GM23338 (cell line): ENCODE measurements at regions not wholly inside any gene's neighbourhood (a gene's known extent, or its start where the extent isn't known, plus 50 kb on each side); places are given as distances from the start of the nearest gene placed in this dataset.

ENCODE experiments used
- CREB1 ChIP-seq: fragments of 250-450 bp; sonication (Bioruptor Pico); IDR thresholded peaks from 2 replicates; pipeline ENCODE4 v1.5.0; 2020; ENCODE audit warnings: low read depth, mild to moderate bottlenecking, moderate library complexity
- EZH2 ChIP-seq: fragments of 200-600 bp; sonication (generic); IDR thresholded peaks from one replicate; pipeline ENCODE4 v1.8.0; 2017; ENCODE audit warnings: antibody characterized with exemption, mild to moderate bottlenecking, low read depth; ENCODE audit not compliant: unreplicated experiment
- EZH2phosphoT487 ChIP-seq: fragments of 200-600 bp; sonication (generic); IDR thresholded peaks from one replicate; pipeline ENCODE4 v1.8.1; 2018; ENCODE audit warnings: antibody characterized with exemption; ENCODE audit not compliant: unreplicated experiment
- JUNB ChIP-seq: IDR thresholded peaks from one replicate; pipeline ENCODE4 v1.6.1; 2016; ENCODE audit warnings: antibody characterized with exemption; ENCODE audit not compliant: unreplicated experiment
- ZNF114 ChIP-seq: fragments of 250-450 bp; sonication (Bioruptor Pico); IDR thresholded peaks from 2 replicates; pipeline ENCODE4 v1.5.0; 2020; ENCODE audit warnings: mild to moderate bottlenecking, moderate library complexity
- TF ChIP-seq, protein P1 (sequence below): IDR thresholded peaks from one replicate; pipeline ENCODE4 v1.6.1; 2018; ENCODE audit warnings: antibody characterized with exemption; ENCODE audit not compliant: unreplicated experiment
- TF ChIP-seq, protein P2 (sequence below), 2 experiments: fragments of 200-600 bp in 1 of 2; sonication (generic) in 1 of 2; conservative IDR thresholded peaks; 2 replicates each; pipeline versions ENCODE4 v1.5.1 to v1.6.1; 2016 to 2017; ENCODE audit warnings: antibody characterized with exemption in 2 of 2, low read depth in 2 of 2, mild to moderate bottlenecking in 2 of 2, moderate library complexity in 1 of 2

DNA sequence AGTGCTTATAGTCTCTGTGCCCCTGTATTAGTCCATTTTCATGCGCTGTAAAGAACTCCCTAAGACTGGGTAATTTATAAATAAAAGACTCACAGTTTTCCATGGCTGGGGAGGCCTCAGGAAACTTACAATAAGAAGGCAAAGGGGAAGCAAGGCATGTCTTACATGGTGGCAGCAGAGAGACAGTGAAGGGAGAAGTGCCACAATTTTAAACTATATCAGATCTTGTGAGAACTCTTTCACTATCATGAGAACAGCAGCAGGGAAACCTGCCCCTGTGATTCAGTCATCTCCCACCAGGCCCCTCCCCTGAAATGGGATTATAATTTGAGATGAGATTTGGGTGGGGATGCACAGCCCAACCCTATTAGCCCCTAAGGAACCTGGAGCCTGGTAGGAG is 243.2 kb downstream of the EDEM1 start:
- TF ChIP-seq JUNB, result no peak
- no peak for TF ChIP-seq EZH2
- TF ChIP-seq, protein P1, sequence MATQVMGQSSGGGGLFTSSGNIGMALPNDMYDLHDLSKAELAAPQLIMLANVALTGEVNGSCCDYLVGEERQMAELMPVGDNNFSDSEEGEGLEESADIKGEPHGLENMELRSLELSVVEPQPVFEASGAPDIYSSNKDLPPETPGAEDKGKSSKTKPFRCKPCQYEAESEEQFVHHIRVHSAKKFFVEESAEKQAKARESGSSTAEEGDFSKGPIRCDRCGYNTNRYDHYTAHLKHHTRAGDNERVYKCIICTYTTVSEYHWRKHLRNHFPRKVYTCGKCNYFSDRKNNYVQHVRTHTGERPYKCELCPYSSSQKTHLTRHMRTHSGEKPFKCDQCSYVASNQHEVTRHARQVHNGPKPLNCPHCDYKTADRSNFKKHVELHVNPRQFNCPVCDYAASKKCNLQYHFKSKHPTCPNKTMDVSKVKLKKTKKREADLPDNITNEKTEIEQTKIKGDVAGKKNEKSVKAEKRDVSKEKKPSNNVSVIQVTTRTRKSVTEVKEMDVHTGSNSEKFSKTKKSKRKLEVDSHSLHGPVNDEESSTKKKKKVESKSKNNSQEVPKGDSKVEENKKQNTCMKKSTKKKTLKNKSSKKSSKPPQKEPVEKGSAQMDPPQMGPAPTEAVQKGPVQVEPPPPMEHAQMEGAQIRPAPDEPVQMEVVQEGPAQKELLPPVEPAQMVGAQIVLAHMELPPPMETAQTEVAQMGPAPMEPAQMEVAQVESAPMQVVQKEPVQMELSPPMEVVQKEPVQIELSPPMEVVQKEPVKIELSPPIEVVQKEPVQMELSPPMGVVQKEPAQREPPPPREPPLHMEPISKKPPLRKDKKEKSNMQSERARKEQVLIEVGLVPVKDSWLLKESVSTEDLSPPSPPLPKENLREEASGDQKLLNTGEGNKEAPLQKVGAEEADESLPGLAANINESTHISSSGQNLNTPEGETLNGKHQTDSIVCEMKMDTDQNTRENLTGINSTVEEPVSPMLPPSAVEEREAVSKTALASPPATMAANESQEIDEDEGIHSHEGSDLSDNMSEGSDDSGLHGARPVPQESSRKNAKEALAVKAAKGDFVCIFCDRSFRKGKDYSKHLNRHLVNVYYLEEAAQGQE, result no peak
- TF ChIP-seq, protein P2, sequence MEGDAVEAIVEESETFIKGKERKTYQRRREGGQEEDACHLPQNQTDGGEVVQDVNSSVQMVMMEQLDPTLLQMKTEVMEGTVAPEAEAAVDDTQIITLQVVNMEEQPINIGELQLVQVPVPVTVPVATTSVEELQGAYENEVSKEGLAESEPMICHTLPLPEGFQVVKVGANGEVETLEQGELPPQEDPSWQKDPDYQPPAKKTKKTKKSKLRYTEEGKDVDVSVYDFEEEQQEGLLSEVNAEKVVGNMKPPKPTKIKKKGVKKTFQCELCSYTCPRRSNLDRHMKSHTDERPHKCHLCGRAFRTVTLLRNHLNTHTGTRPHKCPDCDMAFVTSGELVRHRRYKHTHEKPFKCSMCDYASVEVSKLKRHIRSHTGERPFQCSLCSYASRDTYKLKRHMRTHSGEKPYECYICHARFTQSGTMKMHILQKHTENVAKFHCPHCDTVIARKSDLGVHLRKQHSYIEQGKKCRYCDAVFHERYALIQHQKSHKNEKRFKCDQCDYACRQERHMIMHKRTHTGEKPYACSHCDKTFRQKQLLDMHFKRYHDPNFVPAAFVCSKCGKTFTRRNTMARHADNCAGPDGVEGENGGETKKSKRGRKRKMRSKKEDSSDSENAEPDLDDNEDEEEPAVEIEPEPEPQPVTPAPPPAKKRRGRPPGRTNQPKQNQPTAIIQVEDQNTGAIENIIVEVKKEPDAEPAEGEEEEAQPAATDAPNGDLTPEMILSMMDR (conservative IDR thresholded peaks at IDR 0.05; ENCODE audit: low read depth in 2 of 2), result no peak
- no peak for TF ChIP-seq ZNF114 (CRISPR knock-in tag)
- TF ChIP-seq CREB1 (CRISPR knock-in tag), result no peak
- TF ChIP-seq EZH2phosphoT487, result no peak
